Activated effector memory CD4-positive, alpha-beta T cell treated with anti-CD3 and anti-CD28 coated beads, Interleukin-2, amount 50 U/mL, for 16 hours (primary cell): ENCODE measurements at regions not wholly inside any gene's neighbourhood (a gene's known extent, or its start where the extent isn't known, plus 50 kb on each side); places are given as distances from the start of the nearest gene placed in this dataset.

ENCODE experiments used
- DNase-seq: peaks from one replicate; pipeline ENCODE4 v3.0.0-alpha.2; 2020

DNA sequence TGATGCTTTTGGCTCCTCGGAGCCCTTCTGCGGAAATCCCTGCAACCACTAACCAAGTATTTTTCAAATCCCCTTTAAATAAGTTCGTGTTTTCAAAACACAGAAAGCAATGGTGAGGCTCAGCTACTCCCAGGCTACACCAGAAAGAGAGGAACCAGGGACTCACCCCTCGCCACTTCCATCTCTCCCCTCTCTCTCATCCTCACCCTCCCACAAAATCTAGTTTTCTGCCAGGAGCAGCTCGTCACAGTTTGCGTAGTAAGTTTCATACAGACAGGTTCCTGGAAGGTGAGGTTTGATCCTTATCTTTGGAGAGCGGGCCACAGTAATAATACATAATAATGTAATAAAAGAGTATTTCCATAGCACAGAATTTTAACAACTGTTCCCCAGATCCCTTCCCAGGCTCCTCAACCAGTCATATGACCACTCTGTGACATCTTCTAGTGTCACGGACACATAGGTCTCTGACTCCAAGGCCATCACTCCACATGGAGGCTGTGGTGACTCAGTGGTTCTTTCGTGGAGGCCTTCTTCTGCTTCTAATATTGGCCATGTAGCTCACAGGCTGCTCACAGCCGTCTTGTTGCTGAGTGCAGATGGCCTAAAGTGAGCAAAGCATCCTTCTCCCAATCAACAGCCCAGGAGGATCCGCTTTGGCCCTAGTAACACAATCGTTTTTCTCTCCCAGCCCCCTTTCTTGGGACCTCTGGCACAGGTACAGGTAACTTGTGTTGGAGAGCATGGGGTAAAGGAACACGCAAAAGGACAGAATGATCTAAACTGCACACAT is 295.7 kb downstream of the CDC5L start:
- DNase-seq, result no peak

DNA sequence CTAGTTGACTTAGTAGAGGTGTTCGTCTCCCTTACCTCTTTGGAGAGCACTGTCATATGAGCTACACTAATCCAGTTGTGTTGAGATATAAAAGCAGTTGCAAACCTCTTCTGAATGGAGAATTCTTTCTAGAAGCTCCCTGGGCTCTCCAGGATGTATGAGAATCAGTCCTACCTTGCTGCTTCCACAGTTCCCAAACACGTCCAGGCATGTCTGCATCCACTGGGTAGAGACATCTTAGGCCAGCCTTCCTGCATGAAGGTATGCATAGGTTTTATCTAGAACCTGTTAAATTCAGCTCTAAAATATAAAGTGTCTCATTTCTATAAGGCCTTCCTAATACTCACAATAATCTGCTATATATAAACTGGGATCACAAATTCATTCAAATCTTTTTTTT is 297.7 kb downstream of the CDC5L start:
- no peak for DNase-seq

DNA sequence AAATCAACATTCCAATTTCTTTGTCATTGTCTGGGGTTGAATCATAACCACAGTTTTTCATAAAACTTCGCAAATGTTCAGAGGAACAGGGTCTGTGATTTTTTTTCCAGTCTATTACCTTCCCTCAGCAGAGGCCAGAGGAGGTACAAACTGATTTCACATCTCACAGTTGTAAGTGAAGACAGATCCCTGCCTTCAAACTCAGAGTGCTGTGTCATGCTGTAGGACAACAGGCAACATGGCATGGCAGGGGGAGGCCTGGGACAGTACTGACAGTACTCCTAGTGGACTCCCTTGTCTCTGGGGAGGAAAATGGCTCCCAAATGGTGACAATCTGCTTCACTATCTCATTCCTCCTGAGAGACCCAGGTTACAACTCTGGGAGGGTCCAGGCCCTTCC is 308.6 kb downstream of the CDC5L start:
- DNase-seq, result no peak

DNA sequence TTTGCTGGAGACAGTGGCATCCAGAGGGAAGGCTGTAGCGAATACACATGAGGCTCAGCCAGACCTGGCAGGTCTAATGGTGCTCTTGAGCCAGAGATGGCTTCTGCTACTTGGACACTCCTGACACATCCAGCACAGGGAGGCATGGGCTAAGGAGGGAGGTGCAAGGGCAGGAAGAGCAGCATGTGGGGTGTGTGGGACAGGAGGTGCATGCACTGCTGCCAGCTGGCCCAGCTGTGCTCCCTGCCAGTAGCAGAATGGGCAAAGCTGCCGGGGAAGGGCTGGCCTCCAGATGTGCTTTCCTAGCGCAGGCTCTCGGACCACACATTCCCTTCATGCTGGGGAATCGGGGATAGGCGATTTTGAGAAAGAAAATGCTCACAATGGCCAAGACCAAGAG is 309.2 kb downstream of the CDC5L start:
- no peak for DNase-seq

DNA sequence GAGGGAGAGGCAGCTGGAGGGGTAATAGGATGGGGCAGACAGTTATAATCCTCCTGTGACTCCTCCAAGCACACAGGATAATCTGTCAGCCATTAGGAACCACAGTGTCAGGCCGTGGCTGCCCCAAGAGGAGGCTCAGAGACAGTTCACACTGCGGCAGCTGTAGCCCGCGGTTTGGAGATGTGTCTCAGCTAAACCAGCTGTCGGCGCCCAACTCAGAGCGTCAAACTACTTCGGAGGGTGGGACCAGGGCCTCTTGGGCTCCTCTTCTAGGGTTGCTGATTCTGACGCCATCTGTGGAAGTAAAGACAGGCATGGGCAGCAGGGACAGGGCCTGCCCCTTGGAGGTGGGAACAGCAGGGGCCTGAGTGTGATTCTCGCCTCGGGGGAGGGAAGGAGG is 309.8 kb downstream of the CDC5L start:
- DNase-seq, result no peak

DNA sequence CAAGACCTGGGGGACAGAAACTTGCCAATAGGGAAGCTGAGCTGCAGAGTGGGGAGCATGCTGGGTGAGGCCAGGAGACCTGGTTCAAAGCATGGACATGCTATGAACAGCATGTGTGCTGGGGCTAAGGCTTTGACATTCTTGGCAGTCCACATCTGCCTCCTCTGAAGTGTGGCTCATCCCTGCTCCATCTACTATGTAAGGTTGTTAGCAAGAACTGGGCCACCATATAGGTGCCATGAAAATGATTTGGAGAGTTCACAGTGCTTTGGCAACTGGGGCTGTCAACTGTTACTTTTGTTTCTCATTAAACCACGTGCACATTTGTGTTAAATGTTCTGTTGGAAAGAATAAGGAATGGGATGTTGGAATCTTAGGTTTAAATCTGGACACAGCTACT is 311.1 kb downstream of the CDC5L start:
- DNase-seq, result no peak

DNA sequence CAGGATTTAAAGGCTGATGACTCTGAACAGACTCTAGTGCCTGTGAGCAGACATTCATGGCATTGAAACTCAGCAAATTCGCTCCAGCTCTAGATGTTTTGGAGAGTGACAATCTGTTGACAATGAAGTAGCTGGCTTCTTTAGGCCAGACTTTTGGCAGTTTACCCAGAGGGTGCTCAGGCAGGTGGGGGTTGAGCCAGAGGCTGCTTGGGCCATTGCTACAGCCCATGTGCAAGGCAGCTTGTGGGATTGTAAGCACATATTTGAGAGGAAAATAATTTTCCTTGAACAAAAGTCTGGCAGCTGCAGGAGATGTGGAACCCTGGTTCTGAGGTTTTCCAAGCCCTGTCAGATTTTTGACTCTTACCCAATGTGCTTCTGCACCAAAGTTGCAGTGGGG is 311.6 kb downstream of the CDC5L start:
- DNase-seq, result no peak

DNA sequence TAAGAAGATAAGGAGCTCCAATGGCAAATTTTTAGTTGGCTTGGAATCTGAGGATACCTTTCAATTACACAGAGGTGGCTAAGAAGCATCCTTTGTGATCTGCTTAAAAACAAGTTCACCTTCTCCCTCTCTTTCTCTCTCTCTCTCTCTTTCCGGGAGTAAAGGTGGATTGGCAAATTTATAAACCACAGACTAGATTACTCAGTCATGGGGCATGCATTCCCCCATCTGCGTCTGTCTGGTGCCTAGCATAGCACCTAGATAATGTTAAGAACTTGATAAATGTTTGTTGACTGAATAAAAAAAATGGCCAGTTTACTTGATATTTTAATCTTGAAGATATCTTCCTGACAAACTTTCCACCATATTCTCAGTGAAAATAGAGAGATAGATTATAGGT is 312.3 kb downstream of the CDC5L start:
- DNase-seq, result no peak

DNA sequence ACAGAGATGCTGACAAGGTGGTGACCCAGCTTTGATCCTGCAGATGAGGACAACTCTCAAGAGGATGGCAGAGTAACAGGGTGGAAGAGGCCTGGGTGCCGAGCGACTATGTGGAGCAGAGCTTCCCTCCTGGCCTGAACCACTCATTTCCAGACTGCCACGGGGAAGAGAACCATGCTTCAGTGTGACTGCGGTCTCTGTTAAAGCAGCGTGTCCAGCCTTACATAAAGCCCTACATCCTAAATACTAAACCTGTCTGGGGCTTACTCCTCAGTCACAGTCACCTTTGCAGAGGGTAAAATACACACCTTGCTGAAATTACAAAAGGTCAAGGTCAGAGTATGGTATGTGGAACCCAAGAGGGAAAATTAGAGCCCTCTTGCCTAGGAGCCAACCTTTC is 312.9 kb downstream of the CDC5L start:
- DNase-seq, result no peak

DNA sequence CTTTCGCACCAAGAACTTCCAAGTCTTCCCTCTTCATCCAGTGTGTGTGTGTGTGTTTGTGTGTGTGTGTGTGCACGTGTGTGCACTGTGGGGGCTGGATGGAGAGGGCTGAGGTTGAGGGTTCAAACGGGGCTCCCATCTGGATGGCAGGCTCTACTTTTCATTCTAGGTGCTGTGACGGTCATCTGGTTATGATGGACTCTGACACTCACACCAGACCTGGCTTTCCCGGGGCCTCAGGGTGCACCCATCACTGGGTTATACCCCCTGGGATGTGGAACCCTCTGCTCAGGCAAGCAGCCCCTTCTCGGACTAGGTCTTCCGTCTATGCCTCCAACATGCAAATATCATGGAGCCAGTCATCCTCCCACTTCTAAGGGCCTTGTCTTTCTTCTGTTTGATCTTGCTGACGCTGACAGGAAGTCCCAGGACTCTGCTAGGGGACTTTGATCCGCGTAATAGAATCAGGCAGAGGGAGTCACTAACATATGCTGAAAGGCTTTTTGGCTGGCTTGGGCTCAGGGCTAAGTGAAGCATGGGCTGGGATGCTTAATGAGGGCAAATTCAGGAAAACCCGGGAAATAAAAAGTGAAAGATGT is 313.6 kb downstream of the CDC5L start:
- DNase-seq, result no peak

DNA sequence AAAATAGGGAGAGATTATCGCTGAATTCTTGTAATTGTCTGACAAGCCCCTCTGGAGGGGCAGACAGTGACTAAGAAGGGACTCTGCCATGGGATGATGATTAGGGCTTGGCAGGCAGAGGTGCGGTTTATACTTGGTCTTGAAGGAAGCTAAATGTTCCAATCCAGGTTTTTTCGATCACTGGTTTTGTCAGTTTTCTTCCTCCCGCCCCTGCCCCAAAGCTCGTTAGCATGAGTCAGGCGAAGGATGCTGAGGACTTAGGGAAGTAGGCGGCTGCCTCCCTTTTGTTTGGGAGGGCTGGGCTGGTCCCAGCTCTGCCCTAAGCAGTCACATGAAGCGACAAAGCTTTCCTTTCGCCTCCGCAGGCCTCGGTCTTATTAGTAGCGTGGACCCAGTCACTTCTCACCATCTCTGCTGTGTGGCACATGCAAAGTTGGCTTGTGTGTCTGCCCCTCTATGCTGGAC is 314.2 kb downstream of the CDC5L start:
- no peak for DNase-seq

DNA sequence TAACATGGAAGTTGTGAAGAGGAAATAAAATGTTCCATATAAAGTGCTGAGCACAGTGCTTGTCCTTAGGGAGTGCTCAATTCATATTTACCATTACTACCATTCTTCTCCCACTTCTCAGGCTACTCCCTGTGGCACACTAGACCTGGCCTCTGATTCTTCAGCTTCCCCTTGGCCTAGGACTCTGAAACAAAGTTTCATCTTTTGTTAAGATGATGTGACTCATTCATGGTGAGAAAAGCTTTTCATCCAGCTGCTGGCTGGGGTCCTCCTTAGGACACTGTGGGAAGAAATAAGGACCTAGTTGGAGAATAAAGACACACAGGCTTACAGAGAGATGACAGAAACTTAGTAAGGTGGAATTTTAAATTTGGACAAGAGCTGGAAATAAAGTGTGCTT is 314.8 kb downstream of the CDC5L start:
- DNase-seq, result no peak

DNA sequence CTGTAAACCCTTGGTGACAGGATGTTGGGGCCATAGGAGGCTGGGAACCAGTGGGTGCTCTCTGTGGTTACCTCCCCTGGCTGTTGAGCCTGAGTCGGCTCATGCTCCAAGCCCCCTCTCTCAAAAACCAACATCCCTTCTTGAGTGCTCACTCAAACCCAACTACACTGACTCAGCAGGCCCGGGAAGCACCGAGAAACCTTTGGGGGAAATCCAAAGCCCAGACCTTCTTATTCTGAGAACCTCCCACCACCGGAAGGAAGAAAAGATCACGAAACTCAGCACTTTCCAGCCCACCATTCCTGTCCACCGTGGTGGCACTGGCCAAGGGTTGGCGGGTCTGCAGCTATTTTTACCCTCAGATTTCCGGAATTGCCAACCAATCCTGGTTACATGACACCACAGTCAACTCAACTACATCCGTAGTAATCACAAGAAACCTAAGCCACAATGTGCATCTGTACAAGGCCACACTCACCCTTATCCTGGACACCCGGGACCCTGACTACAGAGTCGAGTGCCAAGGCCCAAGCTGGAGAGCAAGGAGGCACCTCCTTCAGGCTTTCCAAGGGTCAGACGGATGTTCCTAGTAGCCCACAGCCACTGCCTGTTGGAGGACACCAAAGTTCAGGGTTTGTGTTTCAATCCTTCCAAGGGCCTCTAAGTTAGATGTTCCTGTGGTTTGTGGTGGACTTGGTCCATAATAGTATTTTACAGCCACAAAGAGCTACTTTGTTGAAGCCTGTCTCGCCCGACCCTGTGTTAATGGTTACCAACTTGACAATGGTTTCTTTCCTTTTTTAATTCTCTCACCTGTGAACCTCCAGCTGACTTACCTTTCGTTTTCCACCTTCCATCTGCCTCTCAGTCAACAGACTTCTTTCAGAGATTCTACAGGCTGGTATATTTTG is 317.0 kb downstream of the CDC5L start:
- DNase-seq, result peak; percentile 73

DNA sequence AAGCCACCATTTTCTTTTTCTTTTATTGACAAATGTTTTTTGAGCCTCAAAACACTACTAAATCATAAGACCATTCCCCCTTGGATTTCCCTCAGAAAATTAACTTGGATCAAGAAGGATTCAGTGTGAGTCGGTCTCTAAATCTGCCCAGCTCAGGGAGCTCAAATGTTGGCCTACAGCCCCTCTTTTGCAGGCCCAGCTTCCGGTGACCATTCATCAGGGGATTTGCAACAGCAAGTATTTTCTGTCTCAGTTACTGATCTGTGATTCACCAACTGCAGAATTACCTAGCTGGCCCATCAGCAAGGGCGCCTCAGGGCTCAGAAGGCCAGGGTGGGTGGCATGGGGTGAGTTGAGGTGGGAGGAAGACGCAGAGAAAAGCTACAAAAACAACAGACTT is 318.1 kb downstream of the CDC5L start:
- DNase-seq, result no peak

DNA sequence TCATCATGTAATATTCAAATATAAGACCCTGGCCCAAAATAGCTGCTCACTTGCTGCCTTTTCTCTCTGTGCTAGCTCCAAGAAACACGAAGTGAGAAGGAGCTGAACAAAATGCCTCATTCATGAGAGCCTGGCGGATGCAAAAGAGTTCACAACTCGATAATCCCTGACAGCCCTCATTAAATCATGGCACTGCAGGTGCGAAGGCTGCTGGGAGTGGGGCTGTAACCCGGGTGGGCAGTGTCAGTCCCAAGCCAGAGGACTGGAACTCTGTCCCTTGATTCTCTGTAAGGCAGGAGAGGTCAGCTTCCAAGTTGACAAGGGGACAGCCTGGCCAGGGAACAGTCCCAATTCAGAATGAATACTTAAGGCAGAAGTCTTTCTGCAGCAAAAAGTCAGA is 318.5 kb downstream of the CDC5L start:
- no peak for DNase-seq

DNA sequence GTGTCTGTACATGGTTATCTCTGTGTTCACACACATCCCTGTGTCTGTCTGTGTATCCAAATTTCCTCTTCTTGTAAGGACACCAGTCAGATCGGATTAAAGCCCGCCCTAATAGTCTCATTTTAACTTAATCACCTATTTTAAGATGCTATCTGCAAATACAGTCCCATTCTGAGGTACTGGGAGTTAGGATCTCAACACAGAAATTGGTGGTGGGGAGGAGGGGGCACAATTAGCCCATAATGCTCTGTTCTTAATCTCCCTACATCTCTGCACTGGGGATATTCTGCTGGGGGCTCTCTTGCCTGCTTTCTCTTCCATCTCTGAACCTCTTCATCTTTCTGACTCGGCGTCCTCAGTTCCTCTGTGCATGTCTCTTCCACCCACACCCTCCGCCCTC is 320.7 kb downstream of the CDC5L start:
- no peak for DNase-seq

DNA sequence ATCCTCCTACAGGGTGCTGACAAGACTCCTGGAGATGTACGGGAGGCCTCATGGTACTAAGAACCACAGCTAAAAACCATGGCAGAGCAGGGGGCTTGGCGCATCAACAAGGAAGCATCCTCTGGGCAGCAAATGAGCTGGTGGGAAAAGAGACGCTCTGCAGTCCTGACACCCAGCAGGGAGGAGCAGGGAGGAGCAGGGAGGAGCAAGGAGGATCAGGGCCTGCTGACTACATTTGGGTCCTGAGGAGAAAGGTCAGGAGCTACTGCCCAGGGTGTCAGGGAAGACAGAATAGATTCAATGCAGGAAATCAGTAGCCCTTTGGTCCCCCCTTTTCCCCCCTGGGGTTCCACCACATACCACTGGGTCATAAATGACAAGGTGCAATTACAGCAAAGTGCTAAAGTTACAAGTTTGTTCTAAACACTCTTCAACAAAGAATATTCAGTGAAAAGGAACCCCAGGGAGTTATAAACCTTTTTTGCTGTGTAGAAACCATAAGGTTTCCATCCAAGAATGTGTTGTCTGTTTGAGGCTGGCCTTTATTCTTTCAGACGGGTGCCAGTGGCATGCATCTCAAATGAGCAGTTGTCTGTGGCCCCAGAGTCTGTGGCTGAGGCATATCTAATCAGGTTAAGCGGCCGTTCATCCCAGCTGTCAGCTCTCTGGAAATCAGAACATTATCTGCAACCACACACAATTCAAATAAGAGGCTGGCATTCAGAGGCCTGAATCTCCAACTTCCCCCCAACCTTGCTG is 325.0 kb downstream of the CDC5L start:
- no peak for DNase-seq

DNA sequence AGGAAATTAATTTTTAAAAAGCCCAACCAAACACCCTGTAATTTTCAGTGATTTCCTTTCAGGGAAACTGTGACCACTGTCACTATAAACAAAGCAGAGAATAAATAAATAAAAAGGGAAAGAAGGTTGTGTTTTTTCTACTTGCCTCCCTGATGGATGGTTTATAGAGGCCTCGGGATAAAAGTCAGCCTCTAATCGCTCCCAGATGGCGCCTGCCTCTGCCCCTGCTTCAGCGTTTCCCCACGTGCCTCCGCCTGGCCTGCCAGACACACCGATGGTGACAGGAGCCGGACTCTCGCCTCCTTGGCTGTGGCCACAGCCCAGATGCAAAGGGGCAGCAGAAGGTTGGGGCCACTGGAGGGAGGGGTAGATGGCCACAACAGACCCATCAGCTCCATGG is 327.7 kb downstream of the CDC5L start:
- DNase-seq, result no peak

DNA sequence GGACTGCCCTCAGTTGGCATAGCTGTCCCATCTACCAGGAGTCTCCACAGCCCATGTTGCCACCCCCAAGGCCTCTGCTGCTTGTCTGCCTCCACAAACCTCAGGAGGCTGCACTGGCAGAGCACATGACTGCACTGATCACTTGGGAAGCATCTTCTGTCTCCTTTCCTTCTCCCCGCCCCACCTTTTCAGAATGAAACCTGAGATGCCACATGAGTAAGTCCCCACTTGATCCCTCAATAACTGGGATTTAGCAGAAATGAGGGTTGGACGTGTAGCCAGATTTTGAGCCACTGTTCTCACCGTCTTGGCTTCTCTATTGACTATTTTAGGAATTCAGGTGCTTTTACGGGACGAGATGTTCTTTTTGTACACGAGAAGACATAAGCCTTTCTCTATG is 328.4 kb downstream of the CDC5L start:
- no peak for DNase-seq

DNA sequence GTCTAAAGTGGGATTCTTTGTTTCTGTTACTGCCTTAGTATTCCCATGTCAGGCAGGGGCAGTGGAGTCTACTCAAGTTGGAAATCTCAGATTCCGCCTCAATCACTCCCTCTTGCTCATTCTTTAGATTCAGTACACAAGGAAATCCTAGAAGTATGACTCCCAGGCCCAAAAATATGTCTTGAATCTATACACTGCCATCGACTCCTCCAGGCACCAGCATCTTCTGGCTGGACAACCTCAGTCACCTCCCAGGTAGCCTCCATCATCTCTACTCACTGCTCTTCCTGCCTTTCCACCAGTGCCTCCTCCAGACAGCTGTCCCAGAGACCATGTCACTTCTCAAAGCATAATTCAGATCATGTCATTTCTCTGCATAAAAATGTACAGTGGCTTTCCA is 329.9 kb downstream of the CDC5L start:
- no peak for DNase-seq

DNA sequence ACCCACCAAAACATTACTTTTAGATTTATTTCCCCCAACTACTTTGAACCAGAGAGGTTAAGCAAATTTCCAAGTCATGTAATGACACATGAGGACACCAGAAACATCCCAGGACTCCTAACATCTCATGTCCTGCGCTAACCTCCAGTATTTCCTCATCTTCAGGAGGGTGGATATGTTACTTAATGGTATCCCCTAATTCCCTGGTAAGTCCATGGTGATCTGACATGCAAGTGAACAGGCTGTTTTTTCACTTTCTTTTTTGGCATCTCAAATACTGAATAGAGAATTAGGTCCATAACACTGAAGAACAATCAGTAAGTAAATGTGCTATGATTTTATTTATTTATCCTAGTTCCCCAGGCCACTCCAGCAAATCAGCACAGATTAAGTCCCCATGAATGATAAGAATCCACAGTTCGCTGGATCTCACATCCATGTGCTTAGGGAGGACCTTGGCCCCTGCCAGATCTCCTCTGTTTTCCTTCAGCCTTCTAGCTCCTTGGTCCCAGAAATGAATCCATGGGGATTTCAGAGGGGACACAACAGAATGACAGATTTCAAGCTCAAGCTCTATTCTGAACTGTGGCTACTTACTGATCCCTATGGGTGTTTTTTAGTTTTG is 334.6 kb downstream of the CDC5L start:
- DNase-seq, result no peak

DNA sequence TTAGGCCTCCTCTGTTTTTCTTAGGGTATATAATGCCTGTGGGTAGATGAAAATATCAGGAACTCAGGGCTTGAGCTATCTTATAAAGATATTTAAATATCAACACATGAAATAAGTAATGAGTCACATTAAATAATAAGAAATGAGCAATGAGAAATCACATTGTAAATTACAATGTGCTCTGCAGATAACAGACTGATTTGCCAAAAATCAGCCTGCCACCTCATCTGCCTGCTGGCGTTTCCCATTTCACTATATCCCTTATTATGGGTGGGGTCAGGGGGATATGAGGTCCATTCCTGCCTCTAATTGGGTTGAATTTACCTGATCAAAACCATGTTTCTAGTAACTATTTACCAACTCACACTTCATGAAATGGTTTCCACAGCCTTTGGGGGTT is 335.2 kb downstream of the CDC5L start:
- no peak for DNase-seq
